ENCODE measurements at regions not wholly inside any gene's neighbourhood (a gene's known extent, or its start where the extent isn't known, plus 50 kb on each side); places are given as distances from the start of the nearest gene placed in this dataset.

DNA sequence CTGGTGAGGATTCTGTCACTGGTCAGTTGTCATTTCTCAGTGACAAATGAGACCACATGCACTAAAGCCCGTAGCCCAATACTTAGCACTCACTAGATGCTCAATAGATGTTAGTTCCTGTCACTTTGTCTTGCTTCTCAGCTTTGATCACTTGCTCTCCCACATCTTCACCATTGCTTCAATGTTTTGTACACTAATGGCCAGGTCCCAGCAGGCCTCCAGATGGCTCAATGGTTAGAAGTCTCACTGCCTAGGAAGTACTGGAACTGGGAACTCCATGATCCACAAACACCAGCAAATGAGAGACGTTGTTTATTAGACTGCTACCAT lies 502.8 kb upstream of the JARID2 start:
- DNase-seq (ENCODE audit: low read depth, low spot score), result no peak
- in situ Hi-C loops (cut with HindIII; ENCODE audit: low sequenced_read_pairs), result no loop called here
- TF ChIP-seq, protein P1, sequence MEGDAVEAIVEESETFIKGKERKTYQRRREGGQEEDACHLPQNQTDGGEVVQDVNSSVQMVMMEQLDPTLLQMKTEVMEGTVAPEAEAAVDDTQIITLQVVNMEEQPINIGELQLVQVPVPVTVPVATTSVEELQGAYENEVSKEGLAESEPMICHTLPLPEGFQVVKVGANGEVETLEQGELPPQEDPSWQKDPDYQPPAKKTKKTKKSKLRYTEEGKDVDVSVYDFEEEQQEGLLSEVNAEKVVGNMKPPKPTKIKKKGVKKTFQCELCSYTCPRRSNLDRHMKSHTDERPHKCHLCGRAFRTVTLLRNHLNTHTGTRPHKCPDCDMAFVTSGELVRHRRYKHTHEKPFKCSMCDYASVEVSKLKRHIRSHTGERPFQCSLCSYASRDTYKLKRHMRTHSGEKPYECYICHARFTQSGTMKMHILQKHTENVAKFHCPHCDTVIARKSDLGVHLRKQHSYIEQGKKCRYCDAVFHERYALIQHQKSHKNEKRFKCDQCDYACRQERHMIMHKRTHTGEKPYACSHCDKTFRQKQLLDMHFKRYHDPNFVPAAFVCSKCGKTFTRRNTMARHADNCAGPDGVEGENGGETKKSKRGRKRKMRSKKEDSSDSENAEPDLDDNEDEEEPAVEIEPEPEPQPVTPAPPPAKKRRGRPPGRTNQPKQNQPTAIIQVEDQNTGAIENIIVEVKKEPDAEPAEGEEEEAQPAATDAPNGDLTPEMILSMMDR (IDR thresholded peaks at IDR 0.05; ENCODE audit: low read depth, low read length), result no peak
- H3K4me3 ChIP-seq (ENCODE audit: low read depth, low read length), result no peak overlapping the region

DNA sequence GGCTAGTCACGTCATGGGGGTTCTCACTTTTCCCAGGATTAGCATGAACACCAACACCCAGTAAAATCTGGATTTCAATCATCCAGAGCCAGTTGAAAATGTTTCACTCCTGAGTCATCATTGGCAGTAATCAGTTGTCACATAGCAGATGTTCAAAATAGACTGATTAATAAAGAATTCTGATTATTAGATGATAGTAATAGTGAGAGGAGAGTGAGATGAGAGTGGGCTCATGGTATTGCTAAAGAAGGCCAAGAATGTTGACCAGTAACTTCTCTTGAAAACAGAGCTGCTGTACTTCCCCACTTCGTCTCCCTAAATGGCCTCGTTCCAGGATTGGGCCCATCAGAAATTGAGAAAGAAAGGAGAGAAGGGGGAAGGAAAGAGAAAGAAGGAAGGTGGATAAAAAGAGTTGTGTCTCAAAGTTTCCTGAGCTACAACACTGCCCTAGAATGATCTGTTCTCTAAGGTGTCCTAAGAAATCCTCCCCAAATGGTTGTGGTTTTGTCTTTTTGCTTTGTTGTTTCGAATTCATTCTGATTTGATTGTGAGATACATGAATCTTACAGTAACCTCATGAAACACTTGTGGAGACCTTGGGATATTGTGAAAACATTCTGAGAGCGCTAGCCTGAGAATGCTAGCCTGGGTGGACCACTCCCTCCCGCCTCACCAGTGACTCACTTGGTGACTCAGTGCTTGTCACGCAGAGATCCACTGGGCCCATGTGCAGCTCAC lies 502.2 kb upstream of the JARID2 start:
- in situ Hi-C loops (cut with HindIII; ENCODE audit: low sequenced_read_pairs), result no loop called here
- TF ChIP-seq, protein P1 (IDR thresholded peaks at IDR 0.05; ENCODE audit: low read depth, low read length), result no peak
- DNase-seq (ENCODE audit: low read depth, low spot score), result peak; percentile 98
- H3K4me3 ChIP-seq (ENCODE audit: low read depth, low read length), result no peak overlapping the region

DNA sequence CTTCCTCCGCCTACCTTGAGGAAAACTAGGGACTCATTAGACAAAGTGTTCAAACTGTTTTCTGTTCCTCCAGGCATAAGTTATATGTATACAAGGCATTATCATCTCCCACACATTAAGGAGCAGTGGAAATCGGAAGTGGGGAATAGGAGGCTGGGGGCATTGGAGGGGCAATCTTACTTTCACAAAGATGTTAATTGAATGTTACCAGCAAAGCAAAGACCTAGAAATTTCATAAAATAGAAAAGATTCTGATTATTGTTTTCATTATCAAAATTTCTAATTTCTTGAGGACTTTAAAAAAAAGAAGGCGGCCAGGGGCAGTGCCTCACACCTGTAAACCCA lies 501.7 kb upstream of the JARID2 start:
- TF ChIP-seq, protein P1 (IDR thresholded peaks at IDR 0.05; ENCODE audit: low read depth, low read length), result no peak
- DNase-seq (ENCODE audit: low read depth, low spot score), result no peak
- no peak overlapping the region for H3K4me3 ChIP-seq (ENCODE audit: low read depth, low read length)
- in situ Hi-C loops (cut with HindIII; ENCODE audit: low sequenced_read_pairs), result no loop called here

DNA sequence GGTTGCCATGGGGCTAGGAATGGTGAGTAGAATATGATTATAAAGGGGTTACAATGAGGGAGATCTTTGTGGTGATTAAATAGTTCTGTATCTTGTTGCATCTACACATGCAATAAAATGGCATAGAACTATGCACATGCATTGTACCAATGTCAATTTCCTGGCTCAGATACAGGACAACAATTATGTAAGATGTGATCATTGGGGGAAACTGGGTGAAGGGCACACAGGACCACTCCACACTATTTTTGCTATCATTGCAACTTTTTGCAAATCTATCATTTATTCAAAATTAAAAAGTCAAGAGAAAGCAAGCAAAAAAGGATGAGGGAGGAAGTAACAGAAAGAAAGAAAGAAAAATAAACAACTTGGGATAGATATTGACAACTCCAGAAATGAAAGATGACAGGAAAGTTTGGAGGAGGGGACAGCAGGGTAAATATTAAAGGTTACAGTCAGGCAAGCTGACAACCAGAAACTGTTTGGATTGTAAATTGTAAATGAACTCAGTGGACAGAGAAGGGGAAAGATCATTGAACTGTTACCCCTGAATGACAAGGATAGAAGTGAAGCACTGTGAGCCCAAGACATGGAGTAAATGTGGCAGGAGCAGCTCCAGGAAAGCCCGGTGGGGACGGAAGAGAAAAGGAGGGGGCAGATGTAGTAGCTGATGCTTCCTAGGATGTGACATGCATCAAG lies 499.6 kb upstream of the JARID2 start:
- in situ Hi-C loops (cut with HindIII; ENCODE audit: low sequenced_read_pairs), result no loop called here
- TF ChIP-seq, protein P1 (IDR thresholded peaks at IDR 0.05; ENCODE audit: low read depth, low read length), result no peak
- no peak overlapping the region for H3K4me3 ChIP-seq (ENCODE audit: low read depth, low read length)
- no peak for DNase-seq (ENCODE audit: low read depth, low spot score)

DNA sequence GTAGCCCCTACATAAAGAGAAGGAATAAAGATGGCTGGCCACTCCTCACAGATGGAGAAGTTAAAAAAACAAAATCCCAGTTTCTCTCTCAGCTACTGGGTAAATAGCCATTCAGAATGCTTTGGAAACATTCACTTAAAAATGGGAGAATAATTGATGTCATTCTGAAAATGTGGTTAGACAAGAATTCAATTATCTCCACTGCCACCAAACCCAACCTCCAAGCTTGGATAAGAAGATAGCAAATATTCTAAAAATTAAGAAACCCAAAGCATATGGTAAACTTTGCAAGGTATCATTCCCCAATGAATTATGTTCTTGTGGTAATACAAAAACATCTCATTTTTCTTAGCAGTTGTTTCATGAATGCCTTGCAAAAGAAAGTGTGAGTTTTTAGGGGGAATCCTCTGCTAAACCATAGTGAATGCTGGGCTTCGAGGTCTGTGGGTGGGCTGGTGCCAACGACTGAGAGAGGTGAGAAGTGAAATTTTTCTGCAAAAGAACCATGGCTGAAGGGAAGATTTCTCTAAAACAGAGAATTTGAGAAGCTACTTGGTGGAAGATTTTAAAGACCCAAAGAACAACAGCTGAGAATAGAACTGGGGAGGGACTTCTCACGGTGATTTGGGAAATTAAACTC lies 497.9 kb upstream of the JARID2 start:
- TF ChIP-seq, protein P1 (IDR thresholded peaks at IDR 0.05; ENCODE audit: low read depth, low read length), result no peak
- peak; percentile 36 for DNase-seq (ENCODE audit: low read depth, low spot score)
- in situ Hi-C loops (cut with HindIII; ENCODE audit: low sequenced_read_pairs), result no loop called here
- H3K4me3 ChIP-seq (ENCODE audit: low read depth, low read length), result no peak overlapping the region

DNA sequence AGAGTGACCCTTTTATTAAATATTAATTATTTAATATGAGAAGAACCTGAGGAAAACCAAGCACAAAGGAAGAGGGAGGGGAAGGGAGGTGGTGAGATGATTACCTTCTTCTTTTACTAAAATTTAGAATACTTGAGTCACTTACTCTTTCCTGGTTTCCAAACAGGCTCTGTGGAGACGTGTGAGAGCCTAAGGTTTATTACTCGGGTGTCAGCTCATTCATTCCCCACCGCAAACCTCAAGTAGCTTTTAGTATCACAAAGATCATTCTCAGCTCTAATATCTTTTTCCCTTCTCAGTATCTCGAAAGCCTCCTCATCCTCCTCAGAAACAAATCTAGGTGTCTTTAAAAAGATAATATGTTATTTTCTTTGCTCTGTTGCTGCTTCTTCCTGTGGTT lies 497.2 kb upstream of the JARID2 start:
- in situ Hi-C loops (cut with HindIII; ENCODE audit: low sequenced_read_pairs), result no loop called here
- no peak for DNase-seq (ENCODE audit: low read depth, low spot score)
- H3K4me3 ChIP-seq (ENCODE audit: low read depth, low read length), result no peak overlapping the region

More for the DNA sequence above, 497.2 kb upstream of the JARID2 start:
- TF ChIP-seq, protein P1 (IDR thresholded peaks at IDR 0.05; ENCODE audit: low read depth, low read length), result no peak

Data from astrocyte of the spinal cord (primary cell).